ENCODE measurements at regions not wholly inside any gene's neighbourhood (a gene's known extent, or its start where the extent isn't known, plus 50 kb on each side); places are given as distances from the start of the nearest gene placed in this dataset.

DNA sequence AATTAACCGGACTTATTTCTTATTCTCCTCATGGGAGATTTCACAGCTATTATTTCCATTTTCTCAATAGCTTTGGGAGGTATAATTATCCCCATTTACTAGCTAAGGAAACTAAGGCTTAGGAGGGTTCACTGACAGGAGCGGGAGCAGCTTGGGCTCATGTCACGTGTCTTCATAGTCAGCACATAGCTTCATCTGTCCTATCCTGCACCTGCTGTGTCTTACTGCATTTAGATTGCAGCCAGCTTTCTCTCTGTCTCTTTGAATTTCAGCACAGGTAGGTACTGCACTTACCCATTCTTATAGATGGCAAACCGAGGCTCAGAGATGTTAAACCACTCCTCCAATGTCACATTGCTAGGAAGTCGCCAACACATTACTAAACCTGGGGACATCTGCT lies 839.9 kb downstream of the MAFB start:
- no peak for TF ChIP-seq CTCF (IDR thresholded peaks at IDR 0.05; ENCODE audit: insufficient read depth, low read length, poor library complexity, severe bottlenecking)
- no peak for TF ChIP-seq EZH2phosphoT487 (conservative IDR thresholded peaks at IDR 0.05; ENCODE audit: low read length)
- H3K4me2 ChIP-seq (ENCODE audit: low read depth, low read length, poor library complexity, severe bottlenecking): no peak overlapping the region
- H3K79me2 ChIP-seq (ENCODE audit: insufficient read depth, low read length): no peaks in the 10 kb centered on the region
- no peak overlapping the region for H2AFZ ChIP-seq (ENCODE audit: low read depth, low read length, severe bottlenecking)
- no peak overlapping the region for H3K27ac ChIP-seq (ENCODE audit: low read depth, low read length)
- no peaks in the 10 kb centered on the region for H3K9me2 ChIP-seq (replicated peaks; ENCODE audit: insufficient read depth, low read length)
- no peaks in the 10 kb centered on the region for H3K27me3 ChIP-seq (ENCODE audit: low read length)
- H3K9ac ChIP-seq (ENCODE audit: low read length): no peak overlapping the region
- H3K36me3 ChIP-seq (ENCODE audit: low read length): no peaks in the 10 kb centered on the region
- no peak overlapping the region for H3K4me3 ChIP-seq (ENCODE audit: insufficient read depth, low read length, poor library complexity, severe bottlenecking)
- H4K20me1 ChIP-seq (ENCODE audit: low read depth, low read length): no peaks in the 10 kb centered on the region
- no peaks in the 10 kb centered on the region for H3K9me3 ChIP-seq (ENCODE audit: insufficient read depth, low read length)
- no peaks in the 10 kb centered on the region for H3F3A ChIP-seq (ENCODE audit: insufficient read depth)

- no peaks in the 10 kb centered on the region for H3K79me2 ChIP-seq (ENCODE audit: insufficient read depth, low read length)
- no peaks in the 10 kb centered on the region for H3K9me2 ChIP-seq (replicated peaks; ENCODE audit: insufficient read depth, low read length)
- H3K27ac ChIP-seq (ENCODE audit: low read depth, low read length): no peak overlapping the region
- H3K36me3 ChIP-seq (ENCODE audit: low read length): no peaks in the 10 kb centered on the region
- H4K20me1 ChIP-seq (ENCODE audit: low read depth, low read length): no peaks in the 10 kb centered on the region
- no peak overlapping the region for H2AFZ ChIP-seq (ENCODE audit: low read depth, low read length, severe bottlenecking)
- no peak overlapping the region for H3K4me2 ChIP-seq (ENCODE audit: low read depth, low read length, poor library complexity, severe bottlenecking)
- no peak overlapping the region for H3K9ac ChIP-seq (ENCODE audit: low read length)
- TF ChIP-seq CTCF (IDR thresholded peaks at IDR 0.05; ENCODE audit: insufficient read depth, low read length, poor library complexity, severe bottlenecking) (no peak), EZH2phosphoT487 (conservative IDR thresholded peaks at IDR 0.05; ENCODE audit: low read length) (no peak)
- no peak overlapping the region for H3K4me3 ChIP-seq (ENCODE audit: insufficient read depth, low read length, poor library complexity, severe bottlenecking)
- H3F3A ChIP-seq (ENCODE audit: insufficient read depth): no peaks in the 10 kb centered on the region
- H3K27me3 ChIP-seq (ENCODE audit: low read length): no peaks in the 10 kb centered on the region
- no peaks in the 10 kb centered on the region for H3K9me3 ChIP-seq (ENCODE audit: insufficient read depth, low read length)
These were observed 849.5 kb downstream of the MAFB start for GRCh38 chr20:39839399-39840119.

DNA sequence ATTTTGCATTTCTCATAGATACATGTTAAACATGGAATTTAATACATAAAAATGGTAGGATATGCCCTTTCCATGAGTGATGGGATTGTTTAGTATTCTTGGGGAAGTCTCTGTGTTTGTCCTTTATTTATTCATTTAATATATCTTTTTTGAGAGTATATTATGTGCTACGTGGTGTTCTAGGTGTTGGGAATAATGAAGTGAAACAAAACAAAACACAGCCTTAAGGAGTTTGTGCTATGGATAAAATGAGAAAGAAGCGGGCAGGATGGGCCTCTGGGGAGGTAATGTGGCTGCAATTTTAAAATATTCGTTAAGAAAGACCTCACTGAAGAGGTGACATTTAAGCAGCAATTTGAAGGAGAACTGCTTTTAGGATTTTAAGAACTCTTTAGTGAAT lies 851.5 kb downstream of the MAFB start:
- Histone ChIP-seq H3K4me2 (ENCODE audit: low read depth, low read length, poor library complexity, severe bottlenecking) (no peak overlapping the region), H3K36me3 (ENCODE audit: low read length) (no peaks in the 10 kb centered on the region), H3F3A (ENCODE audit: insufficient read depth) (no peaks in the 10 kb centered on the region), H3K9ac (ENCODE audit: low read length) (no peak overlapping the region), H2AFZ (ENCODE audit: low read depth, low read length, severe bottlenecking) (no peak overlapping the region), H3K79me2 (ENCODE audit: insufficient read depth, low read length) (no peaks in the 10 kb centered on the region), H3K27ac (ENCODE audit: low read depth, low read length) (no peak overlapping the region), H3K9me3 (ENCODE audit: insufficient read depth, low read length) (no peaks in the 10 kb centered on the region), H3K4me3 (ENCODE audit: insufficient read depth, low read length, poor library complexity, severe bottlenecking) (no peak overlapping the region), H4K20me1 (ENCODE audit: low read depth, low read length) (no peaks in the 10 kb centered on the region), H3K27me3 (ENCODE audit: low read length) (no peaks in the 10 kb centered on the region), H3K9me2 (replicated peaks; ENCODE audit: insufficient read depth, low read length) (no peaks in the 10 kb centered on the region)
- no peak for TF ChIP-seq EZH2phosphoT487 (conservative IDR thresholded peaks at IDR 0.05; ENCODE audit: low read length)
- TF ChIP-seq CTCF (IDR thresholded peaks at IDR 0.05; ENCODE audit: insufficient read depth, low read length, poor library complexity, severe bottlenecking): no peak

All from SU-DHL-6 (cell line).